Chondrocyte (in vitro differentiated cells): ENCODE measurements at regions not wholly inside any gene's neighbourhood (a gene's known extent, or its start where the extent isn't known, plus 50 kb on each side); places are given as distances from the start of the nearest gene placed in this dataset.
A peak's percentile ranks its signal among the peaks of the same experiment; 100 is the strongest.

ENCODE experiments used
- DNase-seq: peaks from one replicate; pipeline ENCODE4 v3.0.0; 2021; ENCODE audit warnings: mixed read lengths, low spot score
- H3K27ac Mint-ChIP-seq: one replicate; pipeline ENCODE4 v1.8.0; 2021; ENCODE audit warnings: mild to moderate bottlenecking, moderate library complexity, mixed read lengths; ENCODE audit not compliant: unreplicated experiment
- H3K27me3 Mint-ChIP-seq: 2 replicates; pipeline ENCODE4 v1.8.0; 2021; ENCODE audit warnings: low read depth, mixed read lengths
- H3K36me3 Mint-ChIP-seq: 2 replicates; pipeline ENCODE4 v1.8.0; 2021; ENCODE audit warnings: low read depth, mixed read lengths
- H3K4me1 Mint-ChIP-seq: 2 replicates; pipeline ENCODE4 v1.8.0; 2021; ENCODE audit warnings: low read depth, mild to moderate bottlenecking, mixed read lengths
- H3K4me3 Mint-ChIP-seq: one replicate; pipeline ENCODE4 v1.8.0; 2021; ENCODE audit warnings: mild to moderate bottlenecking, moderate library complexity, mixed read lengths; ENCODE audit not compliant: unreplicated experiment
- H3K9me3 Mint-ChIP-seq: 2 replicates; pipeline ENCODE4 v1.8.0; 2021; ENCODE audit warnings: low read depth, mixed read lengths
- CTCF ChIP-seq: fragments of 200-600 bp; sonication (generic); IDR thresholded peaks from 2 replicates; pipeline ENCODE4 v1.5.0; 2021; ENCODE audit warnings: antibody characterized with exemption, mild to moderate bottlenecking, moderate library complexity

DNA sequence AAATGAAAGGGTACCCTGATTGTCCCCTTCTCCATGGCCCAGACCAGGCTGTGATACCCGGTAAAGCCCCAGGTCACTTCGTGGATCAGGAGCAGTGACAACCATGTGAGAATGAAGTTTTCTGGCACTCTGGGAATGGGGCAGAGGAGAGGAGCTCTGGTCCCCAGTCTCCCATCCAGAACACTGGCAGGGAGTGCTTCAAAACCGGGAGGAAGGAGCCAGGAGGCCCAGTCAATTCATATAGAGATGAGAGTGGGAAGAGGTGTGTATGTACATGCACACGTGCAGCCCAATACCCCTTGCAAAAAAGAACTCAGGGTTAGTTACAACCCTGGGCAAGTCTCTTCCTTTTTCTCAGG, 101.4 kb upstream of the TLE3 start:
- DNase-seq: no peak

GRCh38 chr15:70198441-70199123, 100.9 kb upstream of the TLE3 start:
- H3K27ac Mint-ChIP-seq: no peak overlapping the region
- H3K36me3 Mint-ChIP-seq: no peaks in the 10 kb centered on the region
- no peaks in the 10 kb centered on the region for H3K27me3 Mint-ChIP-seq
- DNase-seq: no peak
- TF ChIP-seq CTCF: no peak
- no peaks in the 10 kb centered on the region for H3K9me3 Mint-ChIP-seq
- H3K4me1 Mint-ChIP-seq: peaks cover 44% of the 10 kb centered on the region
- no peak overlapping the region for H3K4me3 Mint-ChIP-seq

More for the DNA sequence above, 101.4 kb upstream of the TLE3 start:
- Mint-ChIP-seq H3K9me3 (no peaks in the 10 kb centered on the region), H3K27me3 (no peaks in the 10 kb centered on the region), H3K36me3 (no peaks in the 10 kb centered on the region), H3K4me3 (no peak overlapping the region), H3K27ac (no peak overlapping the region), H3K4me1 (peaks cover 47% of the 10 kb centered on the region)
- no peak for TF ChIP-seq CTCF

GRCh38 chr15:70197945-70198361, 100.2 kb upstream of the TLE3 start:
- Mint-ChIP-seq H3K9me3 (no peaks in the 10 kb centered on the region), H3K4me1 (peaks cover 44% of the 10 kb centered on the region), H3K4me3 (no peak overlapping the region), H3K27me3 (peaks cover 2% of the 10 kb centered on the region), H3K36me3 (no peaks in the 10 kb centered on the region), H3K27ac (no peak overlapping the region)
- no peak for DNase-seq
- TF ChIP-seq CTCF: no peak

DNA sequence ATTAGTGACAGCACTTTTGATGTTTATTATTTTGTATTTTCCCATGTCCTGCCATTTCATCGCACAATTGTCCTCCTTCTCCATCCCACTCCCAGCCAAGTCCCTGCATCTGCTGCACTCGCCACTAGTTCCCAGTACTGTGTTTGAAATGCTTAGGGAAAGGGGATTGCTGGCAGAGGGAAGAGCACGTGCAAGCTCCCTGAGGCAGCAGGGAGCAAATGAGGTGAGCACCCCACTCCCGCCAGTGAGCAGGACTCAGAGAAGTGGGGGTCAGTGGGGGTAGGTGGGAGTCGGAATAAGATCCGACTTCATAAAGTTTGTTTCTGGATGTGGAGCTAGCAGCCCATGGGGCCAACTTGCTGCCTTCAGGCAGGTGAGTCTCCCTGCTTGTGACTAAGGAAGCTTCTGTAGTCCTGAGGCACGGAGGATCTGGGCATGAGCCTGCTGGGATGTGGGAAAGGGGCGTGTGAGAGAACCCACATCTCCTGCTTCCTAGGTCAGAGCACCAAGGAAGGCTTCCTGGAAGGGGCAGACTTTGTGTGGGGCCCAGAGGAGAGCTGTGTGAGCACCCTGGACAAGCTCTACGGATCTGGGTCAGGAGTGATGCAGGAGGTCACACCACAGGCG, 99.7 kb upstream of the TLE3 start:
- peak overlapping the region; percentile 90 for H3K27ac Mint-ChIP-seq

More for the DNA sequence above, 99.7 kb upstream of the TLE3 start:
- peaks cover 2% of the 10 kb centered on the region for H3K27me3 Mint-ChIP-seq
- H3K4me3 Mint-ChIP-seq: no peak overlapping the region
- H3K9me3 Mint-ChIP-seq: no peaks in the 10 kb centered on the region
- H3K36me3 Mint-ChIP-seq: no peaks in the 10 kb centered on the region
- TF ChIP-seq CTCF: no peak
- peaks cover 44% of the 10 kb centered on the region for H3K4me1 Mint-ChIP-seq
- DNase-seq: no peak
